HT1080 (cell line): ENCODE measurements at regions not wholly inside any gene's neighbourhood (a gene's known extent, or its start where the extent isn't known, plus 50 kb on each side); places are given as distances from the start of the nearest gene placed in this dataset.
A peak's percentile ranks its signal among the peaks of the same experiment; 100 is the strongest.
"Not testable (repeated sequence)": the region's sequence is repeated elsewhere in the genome, so short reads cannot be mapped to it uniquely, and the experiment has no call there.

Source experiments
- DNase-seq: peaks from one replicate; pipeline ENCODE4 v3.0.0-alpha.2; 2015; ENCODE audit warnings: low read depth

DNA sequence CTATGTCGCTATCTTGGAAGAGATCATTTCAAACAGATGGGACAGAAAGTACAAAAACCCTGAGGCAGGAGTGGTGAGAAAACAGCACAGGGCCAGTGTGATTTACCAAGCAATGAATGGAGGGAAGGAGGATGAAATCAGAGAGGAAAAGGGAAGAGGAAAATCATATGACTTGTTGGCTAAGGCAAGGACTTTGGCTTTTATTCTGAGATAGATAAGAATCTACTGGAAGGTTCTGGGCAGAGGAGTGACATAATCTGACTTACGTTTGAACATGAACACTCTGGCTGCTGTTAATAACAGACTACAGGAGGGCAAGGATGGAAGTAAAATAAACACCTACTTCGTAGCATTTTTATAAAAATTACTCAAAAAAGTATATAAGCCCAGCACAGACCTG, 207.8 kb upstream of the SLC7A11 start:
- no peak for DNase-seq

DNA sequence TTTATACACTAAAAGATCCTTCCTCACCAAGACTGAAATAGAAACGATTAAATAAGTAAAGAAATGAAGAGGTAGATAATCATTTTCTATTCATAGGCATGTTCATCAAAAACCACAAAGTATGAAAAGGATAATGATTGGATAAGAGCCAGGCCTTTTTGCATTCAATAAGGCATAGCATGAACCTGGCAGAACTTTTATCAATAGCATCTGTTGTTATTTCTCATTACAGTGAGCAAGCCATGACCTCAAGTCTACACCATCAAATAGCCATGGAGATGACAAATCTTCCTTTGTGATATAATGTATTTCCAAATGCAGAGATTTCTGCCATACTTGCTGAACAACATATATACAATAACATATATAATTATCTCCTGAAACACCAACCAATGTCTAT, 206.0 kb upstream of the SLC7A11 start:
- DNase-seq, result no peak

DNA sequence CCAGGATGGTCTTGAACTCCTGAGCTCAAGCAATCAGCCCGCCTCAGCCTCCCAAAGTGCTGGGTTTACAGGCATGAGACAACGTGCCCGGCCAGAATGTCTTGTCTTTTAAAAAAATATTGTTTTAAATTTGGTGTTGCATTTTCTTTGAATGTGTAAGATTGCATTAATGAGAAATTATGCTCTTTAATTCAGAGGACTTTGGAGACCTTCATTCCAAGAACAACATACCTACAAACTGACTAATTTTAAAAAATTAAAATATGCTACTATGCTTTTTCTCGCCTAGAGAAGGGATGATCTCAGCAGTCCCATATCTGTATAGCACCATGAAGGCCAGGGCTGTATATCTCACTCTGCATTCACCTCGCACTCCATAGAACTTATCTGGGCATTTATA, 204.3 kb upstream of the SLC7A11 start:
- no peak for DNase-seq

DNA sequence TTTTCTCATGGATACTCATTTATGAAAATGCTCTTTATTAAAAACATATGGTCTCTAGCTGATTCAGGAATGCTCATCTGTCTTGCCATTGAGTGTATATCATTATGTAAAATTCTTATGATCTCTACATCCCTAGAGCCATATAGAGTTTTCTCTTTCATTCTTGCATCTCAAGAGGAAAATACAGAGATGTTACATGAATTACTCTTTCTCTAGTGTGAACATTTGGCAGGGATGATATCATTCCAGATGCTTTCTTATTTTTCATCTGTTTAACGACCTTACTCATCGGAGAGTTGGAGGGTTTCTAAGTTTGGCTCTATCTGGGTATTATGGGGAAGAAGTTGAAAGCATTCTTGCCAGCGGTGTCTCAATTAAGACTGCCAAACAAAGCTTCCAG, 202.9 kb upstream of the SLC7A11 start:
- no peak for DNase-seq

DNA sequence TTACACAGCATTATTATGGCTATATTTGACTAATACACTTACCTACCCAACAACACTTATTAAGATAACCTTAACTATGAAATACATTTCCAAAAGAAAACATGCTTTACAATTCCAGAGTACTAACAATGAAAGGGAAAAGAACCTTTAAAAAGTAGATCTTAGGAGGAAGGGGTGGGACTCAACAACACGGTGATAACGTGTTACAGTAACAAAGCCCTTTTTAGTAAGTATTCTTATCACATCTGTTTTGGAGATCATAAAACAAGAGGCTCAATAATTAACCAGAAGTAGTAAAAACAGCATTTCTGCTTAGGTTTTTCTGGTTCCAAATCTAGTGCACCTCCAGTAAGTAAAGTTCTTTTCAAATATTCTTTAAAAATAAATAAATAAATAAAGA, 202.1 kb upstream of the SLC7A11 start:
- DNase-seq, result no peak

DNA sequence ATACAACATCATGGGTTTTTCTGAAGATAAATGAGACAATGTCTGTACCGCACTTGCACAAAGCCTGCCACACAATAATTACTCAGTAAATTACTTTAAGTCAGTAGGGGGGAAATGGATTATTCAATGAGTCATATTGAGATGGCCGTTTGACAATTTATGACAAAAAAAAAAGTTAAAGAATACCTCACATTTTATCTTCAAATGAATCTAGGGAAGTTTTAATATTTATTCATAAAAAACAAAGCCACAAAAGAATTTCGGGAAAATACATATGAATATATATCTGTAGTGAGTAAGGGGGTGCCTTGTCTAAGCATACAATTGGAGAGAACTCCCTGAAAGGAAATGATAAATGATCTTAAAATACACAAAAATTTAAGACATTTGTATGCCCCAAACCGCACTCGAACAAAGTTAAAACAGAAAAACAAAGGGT, 197.0 kb upstream of the SLC7A11 start:
- peak; percentile 37 for DNase-seq

DNA sequence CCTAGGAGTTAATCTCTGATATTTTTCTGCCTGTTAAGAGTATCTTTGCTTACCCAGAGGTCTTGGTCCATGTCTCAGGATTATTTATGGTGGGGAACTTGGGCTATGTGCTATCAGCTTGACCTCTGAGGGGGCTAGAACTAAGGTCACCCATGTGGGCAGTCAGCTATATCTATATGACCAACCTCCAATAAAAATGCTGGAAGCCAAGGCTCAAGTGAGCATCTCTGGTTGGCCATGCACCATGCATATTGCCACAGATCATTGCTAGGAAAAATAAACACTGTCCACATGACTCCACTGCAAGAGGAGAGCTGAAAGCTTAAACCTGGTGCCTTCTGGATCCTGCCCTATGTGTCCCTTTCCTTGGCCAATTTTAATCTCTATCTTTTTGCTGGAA, 196.5 kb upstream of the SLC7A11 start:
- peak; percentile 8 for DNase-seq

DNA sequence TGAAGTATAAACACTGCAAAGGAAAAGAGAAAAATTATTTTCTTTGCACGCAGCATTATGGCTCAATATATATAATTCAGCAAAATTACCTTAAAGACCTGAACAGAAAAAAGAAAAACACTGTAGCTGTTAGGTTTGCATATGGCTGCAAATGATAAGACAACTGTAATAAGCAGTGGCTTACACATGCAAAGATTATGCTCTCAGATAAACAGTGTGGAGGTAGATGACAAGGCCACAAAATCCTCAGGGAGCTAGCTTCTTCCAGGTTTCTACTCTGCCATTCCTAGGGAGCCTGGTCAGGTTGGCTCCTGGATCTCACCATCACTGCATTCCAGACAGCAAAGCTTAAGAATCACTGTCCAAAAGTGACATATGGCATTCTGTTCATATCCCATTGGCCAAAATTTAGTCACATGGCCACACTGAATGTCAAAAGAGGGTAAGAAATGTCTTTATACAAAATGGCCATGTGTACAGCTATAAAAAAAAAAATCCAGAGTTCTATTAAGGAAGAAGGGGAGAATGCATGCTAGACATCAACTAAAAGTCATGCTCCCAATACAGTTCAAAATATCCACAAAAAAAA, 195.2 kb upstream of the SLC7A11 start:
- DNase-seq, result no peak

DNA sequence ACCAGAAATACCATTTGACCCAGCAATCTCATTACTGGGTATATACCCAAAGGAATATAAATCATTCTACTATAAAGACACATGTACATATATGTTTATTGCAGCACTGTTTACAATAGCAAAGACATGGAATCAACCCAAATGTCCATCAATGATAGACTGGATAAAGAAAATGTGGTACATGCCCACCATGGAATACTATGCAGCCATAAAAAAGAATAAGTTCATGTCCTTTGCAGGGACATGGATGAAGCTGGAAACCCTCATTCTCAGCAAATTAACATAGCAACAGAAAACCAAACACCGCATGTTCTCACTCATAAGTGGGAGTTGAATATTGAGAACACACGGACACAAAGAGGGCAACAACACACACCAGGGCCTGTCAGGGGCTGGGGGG, 193.6 kb upstream of the SLC7A11 start:
- DNase-seq, result not testable (repeated sequence)

DNA sequence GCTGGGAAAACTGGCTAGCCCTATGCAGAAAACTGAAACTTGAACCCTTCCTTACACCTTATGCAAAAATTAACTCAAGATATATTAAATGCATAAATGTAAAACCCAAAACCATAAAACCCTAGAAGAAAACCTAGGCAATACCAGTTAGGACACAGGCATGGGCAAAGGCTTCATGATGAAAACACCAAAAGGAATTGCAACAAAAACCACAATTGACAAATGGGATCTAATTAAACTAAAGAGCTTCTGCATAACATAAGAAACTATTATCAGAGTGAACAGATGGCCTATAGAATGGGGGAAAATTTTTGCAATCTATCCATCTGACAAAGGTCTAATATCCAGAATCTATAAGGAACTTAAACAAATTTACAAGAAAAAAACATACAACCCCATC, 192.9 kb upstream of the SLC7A11 start:
- DNase-seq, result not testable (repeated sequence)

DNA sequence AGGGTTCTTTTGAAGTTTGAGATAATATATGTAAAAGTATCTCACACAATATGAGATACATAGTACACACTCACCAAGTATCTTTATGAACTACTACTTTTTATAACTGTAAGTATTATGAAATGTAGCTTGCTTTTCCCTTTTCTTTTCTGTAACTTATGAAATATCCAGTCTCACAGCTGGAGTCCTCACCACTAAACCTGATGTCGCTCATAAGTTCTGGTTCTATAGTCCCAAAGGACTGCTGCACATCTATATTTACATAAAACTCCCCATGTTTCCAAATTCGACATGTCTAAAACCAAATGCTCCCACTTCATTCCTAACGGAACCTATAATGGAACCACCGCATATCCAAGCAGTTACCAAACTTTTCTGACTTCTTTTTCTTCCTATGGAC, 186.5 kb upstream of the SLC7A11 start:
- no peak for DNase-seq

DNA sequence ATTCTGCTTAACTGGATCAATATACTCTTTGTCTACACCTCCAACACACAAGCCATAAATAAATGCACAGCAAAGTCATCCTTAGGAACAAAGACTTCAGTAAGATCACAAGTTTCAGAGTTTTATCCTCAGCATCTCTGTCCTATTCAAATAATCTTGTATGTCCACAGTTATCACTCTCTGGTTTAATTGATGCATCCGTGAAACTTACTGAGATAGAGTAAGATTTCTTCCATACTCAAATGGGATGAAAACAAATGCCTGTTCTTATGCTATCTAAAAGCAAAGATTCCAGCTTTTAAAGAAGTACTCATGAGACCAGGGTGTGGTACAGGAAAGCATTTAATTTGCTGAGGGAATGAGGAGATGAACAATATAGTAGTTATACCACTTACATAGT, 184.6 kb upstream of the SLC7A11 start:
- no peak for DNase-seq

DNA sequence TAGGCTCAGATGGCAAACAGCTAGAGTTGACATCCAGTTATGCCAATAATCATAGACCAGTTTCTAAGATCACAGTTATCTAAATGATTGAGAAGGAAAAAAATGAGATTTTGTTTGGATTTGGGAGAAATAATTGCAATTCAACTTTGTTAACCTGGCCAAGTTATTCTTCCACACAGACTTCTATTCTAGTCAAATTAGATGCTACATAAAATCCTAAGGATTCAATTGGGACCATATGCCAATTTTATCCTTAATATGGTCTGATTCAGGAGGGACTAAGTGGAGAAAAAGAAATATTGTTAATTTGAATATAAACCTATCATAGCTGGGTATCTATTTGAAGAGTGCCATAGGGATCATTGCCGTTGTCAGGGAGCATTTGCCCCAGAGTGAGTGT, 178.3 kb upstream of the SLC7A11 start:
- DNase-seq, result no peak

DNA sequence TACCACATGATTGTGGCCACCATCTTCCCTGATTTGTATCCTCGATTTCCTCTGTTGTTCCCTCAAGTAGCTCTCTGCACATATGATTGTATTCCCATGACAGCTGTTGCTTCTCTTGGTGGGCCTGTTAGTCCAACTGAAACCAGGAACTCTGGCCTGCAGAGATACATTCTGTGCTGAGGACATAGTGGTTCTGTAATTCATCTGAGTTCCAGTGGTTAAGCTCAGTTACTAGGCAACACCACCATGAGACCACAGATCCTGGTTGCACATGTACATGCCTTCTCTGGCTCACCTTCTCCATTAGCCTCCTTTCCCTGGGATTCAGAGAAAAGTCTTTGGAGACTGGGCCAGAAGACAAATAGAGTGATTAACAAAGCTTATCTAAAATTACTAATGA, 172.1 kb upstream of the SLC7A11 start:
- no peak for DNase-seq

DNA sequence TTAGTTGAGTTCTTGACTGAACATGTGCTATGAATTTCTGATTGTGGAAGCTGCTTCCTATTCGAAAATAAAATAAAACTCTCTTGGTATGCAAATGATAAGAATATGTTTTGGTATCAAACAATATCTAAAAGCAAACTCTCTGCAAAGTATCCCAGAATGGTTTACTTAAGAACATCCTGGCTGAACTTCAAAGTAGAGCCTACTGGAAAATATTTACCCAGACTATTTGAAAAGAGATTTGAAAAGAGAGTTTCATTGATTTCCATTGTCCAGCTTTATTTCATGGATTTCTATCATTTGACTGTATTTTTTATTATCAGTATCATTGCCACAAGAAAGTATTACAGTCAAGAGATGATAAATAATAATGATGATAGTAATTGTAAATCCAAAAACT, 171.1 kb upstream of the SLC7A11 start:
- DNase-seq, result no peak

DNA sequence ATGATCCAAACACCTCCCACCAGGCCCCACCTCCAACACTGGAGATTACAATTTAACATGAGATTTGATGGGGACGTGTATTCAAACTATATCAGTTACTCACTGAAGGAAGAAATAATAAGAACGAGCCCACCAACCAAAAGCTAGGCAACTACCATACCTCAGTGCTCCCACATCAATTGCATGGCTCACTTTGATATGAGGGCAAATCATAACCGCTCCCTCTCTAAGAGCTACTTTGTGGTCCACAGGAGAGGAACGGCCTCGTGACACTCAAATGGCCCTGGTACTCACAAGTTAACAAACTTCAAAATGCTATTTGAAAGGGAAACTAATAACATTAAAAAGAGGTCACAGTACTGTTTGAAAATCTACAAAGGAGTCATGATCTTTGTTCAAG, 170.7 kb upstream of the SLC7A11 start:
- DNase-seq, result no peak

DNA sequence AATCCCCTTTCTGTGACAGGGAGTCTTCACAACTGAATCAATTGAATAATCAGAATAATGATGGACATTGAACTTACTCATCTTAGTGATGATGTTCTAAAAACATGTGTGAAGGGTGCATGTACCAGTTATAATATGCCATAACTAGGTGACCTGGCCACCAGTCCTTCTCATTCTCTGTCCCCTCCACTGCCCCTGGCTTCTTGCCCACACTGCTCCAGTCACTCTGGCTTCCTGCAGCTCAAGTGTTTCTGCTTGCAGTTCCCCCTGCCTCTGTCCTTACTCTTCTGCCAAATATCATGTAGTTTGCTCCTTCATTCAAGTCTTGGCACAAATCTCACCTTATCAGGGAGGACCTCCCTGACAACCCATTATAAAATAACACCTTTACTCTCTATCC, 168.1 kb upstream of the SLC7A11 start:
- DNase-seq, result no peak

DNA sequence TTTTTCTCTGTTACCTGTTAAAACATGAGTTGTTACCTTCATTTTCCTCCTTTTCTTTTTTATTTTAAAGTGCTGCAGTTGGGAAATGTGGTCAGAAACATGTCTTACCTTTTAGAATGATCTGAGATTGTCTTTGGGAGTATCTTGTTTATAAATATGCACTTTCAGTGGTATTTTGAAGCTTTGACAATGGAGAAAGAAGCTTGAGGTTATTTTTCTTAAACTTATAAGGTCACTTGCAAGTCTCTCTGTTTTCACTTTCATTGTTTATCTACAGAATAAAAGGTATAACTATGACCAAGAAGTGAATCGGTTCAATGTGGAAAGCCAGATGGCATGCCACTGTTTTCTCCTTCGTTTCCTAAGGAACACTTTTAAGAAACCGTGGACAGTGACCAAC, 167.5 kb upstream of the SLC7A11 start:
- no peak for DNase-seq

DNA sequence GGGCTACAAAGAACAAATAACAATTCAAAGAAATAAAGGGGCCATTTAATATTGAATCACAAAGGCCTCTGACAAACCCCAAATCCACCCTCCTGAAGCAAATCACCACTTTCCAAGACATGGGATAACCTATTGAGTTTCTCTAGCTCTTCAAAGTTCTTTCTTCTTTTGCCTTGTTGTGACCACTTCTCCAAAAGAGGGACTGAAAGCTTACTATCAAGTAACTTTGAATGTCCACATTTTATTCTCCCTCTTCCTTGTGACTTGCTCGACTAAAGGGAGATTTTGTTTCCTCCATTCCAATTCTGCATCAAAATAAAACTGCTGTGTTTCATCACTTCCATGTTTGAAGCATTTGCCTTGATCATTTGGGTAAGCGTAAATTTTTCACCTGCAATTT, 166.6 kb upstream of the SLC7A11 start:
- no peak for DNase-seq

DNA sequence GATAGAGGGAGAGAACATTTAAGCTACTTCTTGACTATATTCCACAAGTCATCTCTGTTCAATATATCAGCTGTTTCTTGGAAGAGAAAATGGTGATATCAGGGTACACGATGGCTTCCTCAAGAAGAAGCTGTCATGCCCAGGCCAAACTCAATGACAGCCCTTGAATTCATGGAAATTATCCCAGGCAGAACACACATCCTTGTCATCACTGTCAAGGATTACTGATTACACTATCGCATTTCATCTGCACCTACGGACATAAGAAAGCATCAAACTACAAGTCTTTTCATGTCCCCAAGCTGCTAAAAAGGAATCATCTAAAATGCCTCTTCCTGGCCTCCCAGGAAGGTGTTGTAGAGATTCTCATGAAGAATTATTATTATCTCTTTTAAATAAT, 165.2 kb upstream of the SLC7A11 start:
- no peak for DNase-seq

DNA sequence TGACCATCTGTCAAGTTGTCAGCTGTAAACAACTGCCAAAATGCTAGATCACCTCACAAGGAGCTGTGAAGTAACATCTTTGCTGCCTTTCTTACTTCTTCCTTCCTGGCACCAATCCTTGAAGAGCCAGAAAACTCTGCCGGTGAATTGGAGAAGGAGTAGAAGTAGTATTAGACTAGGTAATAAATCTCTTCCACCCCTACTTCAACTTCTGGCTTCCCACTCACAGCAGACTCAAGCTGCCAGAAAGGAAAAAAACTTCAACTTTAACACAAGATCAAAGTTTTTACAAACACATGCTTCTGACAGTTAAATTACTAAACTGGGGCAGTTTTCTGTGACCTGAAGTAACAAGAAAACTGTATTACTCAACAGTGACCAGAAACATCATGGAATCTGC, 164.7 kb upstream of the SLC7A11 start:
- no peak for DNase-seq

DNA sequence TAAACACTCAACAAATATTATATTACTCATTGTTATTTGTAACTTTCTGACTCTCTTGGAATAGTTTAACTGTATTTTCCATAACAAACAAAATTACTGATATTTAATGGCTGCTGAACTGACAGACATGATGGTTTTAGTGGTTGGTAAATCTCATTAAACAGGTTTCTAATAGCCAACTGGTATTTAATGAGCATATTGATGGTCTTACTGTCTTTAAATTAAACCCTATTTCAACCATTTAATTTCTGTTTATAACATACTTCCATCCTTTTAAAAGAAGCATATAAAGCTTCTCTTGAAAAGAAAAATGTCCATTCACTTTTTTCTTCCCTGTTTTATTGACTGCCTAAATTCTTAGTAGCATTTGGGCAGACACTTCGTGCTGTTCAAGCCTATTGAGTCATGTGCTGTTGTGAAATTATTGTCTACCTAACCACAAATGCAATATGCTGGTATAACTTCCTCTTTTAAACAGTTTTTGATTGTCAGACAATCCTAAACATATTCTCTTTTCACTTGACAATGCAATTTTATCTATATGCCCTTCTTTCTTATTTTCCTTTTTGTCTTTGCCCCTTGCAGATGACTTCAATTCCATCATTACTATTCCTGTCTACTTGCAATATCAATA, 163.9 kb upstream of the SLC7A11 start:
- DNase-seq, result peak; percentile 42

DNA sequence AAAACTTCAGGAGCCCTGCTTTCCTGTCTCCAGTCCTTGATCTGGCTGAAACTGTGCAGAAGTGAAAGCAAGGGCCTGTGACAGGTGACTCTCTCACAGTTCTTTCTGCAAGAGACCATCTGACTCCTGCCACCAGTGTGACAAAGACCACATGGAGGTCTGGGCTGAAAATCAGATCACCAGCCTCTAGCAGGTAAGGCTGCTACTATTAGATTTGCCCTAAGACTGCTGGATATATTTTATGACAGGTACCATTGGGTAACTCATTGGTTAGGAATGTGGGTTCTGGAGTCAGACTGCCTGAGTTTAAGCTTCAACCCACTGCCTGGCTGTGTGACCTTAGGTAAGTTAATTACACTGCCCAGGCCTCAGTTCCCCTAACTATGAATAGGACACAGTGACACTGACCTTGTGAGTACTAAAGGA, 163.3 kb upstream of the SLC7A11 start:
- DNase-seq, result peak; percentile 32

DNA sequence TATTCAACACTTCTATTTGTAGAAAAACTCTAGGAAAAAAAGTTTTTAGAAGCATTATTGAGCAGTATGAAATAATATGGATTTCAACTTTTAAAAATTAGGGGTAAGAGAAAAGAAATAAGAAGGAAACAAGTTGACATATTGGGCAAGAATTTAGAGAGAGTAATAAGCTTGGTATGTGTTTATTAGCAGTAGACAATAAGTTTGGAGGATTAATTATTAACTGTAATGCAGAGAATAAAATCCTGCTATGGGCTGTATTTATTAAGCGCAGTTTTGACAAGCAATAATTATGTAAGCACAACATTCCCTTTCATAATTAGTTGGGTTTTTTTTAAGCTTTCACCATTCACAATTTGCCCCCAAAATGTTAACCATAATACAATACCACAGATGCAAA, 162.7 kb upstream of the SLC7A11 start:
- DNase-seq, result no peak
